AG09319 (cell line): ENCODE measurements at regions not wholly inside any gene's neighbourhood (a gene's known extent, or its start where the extent isn't known, plus 50 kb on each side); places are given as distances from the start of the nearest gene placed in this dataset.

Experiments used
- DNase-seq: peaks from one replicate; pipeline ENCODE4 v3.0.0-alpha.2; 2010; ENCODE audit warnings: low read depth; ENCODE audit errors: extremely low read depth
- TF ChIP-seq, protein P1 (sequence below): IDR thresholded peaks from 2 replicates; pipeline ENCODE4 v1.5.1; 2011; ENCODE audit warnings: low read depth, mild to moderate bottlenecking, inconsistent platforms, low read length, moderate library complexity

DNA sequence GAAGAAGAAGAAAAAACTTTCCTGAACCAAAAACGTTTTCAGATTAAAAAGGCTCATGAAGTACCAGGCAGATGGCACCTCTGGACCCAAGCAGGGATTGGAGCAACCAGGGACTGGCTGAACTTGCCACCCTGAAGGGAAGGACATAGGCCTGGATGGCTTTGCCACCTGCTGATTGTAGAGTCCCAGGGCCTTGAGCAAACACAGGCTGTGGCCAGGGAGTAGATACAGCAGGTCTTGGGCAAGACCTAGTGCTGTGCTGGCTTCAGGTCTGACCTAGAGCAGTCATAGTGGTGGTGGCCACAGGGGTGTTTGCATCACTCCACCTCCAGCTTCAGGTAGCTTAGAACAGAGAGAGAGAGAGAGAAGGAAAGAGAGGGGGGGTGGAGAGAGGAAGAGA is 176.7 kb upstream of the FOXN2 start:
- TF ChIP-seq, protein P1, sequence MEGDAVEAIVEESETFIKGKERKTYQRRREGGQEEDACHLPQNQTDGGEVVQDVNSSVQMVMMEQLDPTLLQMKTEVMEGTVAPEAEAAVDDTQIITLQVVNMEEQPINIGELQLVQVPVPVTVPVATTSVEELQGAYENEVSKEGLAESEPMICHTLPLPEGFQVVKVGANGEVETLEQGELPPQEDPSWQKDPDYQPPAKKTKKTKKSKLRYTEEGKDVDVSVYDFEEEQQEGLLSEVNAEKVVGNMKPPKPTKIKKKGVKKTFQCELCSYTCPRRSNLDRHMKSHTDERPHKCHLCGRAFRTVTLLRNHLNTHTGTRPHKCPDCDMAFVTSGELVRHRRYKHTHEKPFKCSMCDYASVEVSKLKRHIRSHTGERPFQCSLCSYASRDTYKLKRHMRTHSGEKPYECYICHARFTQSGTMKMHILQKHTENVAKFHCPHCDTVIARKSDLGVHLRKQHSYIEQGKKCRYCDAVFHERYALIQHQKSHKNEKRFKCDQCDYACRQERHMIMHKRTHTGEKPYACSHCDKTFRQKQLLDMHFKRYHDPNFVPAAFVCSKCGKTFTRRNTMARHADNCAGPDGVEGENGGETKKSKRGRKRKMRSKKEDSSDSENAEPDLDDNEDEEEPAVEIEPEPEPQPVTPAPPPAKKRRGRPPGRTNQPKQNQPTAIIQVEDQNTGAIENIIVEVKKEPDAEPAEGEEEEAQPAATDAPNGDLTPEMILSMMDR, result no peak
- DNase-seq, result no peak

DNA sequence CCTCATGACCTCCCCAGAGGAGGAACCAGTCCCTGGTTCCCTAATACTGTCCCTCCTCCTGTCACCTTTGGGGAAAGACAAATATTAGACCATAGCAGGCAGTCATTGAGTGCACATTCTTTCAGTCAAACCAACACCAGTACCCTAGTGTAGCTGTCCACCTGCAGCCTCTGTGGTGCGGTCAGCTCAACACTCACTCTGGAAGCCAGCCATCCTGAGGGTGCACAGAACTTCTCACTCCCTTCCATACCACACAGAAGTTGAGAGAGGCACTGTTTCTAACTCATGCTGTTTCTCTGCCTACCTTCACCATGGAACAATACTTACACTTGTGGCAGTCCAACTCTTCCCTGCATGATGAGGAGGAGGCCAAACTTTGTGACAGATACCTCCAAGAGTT is 175.6 kb upstream of the FOXN2 start:
- no peak for DNase-seq
- TF ChIP-seq, protein P1, result no peak

DNA sequence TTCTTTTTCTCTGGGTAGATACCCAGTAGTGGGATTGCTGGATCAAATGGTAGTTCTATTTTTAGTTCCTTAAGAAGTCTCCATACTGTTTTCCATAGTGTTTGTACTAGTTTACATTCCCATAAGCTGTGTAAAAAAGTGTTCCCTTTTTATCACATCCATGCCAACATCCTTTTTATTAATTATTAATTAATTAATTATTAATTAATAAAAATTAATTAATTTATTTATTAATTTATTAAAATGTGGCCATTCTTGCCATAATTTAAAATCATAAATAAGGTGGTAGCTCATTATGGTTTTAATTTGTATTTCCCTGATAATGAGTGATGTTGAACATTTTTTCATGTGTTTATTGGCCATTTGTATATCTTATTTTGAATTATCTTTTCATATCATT is 173.9 kb upstream of the FOXN2 start:
- DNase-seq, result no peak
- TF ChIP-seq, protein P1, result no peak

DNA sequence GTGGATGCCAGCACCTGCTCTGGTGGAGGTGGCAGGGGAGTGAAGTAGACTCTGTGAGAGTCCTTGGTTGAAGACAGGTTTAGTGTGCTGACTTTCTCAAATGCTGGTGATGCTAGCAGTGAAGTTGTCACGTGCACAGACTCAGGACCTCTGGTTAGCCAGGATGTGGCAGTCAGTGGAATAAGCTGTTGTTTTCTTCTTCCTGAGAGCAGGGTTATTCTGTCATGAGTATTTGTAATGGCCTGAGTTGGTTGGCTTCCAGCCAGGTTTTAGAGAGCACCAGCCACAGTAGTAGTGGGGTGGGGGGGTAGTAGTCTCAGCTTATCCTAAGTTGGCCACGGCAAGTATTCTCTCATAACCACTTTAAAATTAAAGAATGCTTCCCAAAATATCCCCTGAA is 169.7 kb upstream of the FOXN2 start:
- DNase-seq, result no peak
- TF ChIP-seq, protein P1, result no peak

DNA sequence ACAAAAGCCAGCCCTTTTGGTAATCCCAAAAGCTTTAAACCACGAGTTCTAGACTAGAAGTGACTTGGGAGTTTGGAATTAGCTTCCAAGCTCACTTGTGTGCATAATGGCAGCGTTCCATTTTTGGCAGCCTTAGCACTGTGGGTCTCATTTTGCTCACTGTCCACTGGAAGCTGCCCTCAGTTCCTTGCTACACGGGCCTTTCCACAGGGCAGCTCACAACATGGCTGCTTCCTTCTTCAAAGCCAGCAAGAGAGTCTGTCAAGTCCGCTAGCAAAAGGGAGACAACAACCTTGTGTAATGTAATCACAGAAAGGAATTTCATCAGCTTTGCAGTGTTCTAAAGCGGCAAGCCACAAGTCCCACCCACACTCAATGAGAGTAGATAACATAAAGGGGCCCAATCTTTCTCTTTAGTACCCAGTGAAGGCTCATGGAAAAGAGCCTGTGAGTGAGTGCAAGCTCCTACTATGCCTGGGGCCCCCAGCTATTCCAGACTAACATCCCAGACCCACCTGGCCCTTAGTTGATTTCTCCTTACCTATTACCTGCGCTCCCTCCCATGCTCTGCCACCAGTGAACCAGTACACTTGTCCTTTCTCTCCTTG is 168.5 kb upstream of the FOXN2 start:
- no peak for DNase-seq
- TF ChIP-seq, protein P1, result no peak

DNA sequence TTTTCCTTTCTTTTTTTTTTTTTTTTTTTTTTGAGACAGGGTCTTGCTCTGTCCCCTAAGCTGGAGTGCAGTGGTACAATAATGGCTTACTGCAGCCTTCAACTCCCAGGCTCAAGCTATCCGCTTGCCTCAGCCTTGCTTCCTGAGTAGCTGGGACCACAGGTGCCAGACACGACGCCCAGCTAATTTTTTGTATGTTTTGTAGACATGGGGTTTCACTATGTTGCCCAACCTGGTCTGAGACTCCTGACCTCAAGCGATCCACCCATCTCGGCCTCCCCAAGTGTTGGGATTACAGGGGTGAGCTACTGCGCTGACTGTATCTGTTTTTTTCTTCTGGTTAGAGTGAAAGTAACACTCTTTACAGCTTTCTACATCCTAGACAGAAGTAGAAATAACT is 167.9 kb upstream of the FOXN2 start:
- TF ChIP-seq, protein P1, result no peak
- DNase-seq, result no peak

DNA sequence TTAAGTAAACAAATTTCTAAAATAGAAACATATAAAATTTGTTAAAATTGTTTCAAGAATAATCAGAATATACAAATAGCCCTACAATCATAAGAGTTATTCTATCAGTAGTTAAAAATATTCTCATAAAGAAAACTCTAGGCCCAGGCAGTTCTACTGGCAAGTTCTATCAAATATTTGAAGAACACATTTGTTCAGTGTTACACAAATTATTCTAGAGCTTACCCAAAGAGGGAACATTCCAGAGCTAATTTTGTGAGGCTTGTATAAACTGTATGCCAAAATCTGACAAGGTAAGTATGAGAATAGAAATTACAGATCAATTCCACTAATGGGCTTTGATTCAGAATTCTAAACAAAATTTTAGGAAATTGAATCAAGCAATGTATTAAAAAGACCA is 166.8 kb upstream of the FOXN2 start:
- TF ChIP-seq, protein P1, result no peak
- no peak for DNase-seq
